IMR-90 (cell line): ENCODE measurements at regions not wholly inside any gene's neighbourhood (a gene's known extent, or its start where the extent isn't known, plus 50 kb on each side); places are given as distances from the start of the nearest gene placed in this dataset.

ENCODE experiments used
- ATAC-seq: fragments of 200-7000 bp; cut with Tn5 transposase; 2 replicates; pipeline ENCODE4 v1.9.1; 2020; ENCODE audit warnings: low read depth, mild to moderate bottlenecking, moderate library complexity
- BruUV-seq: library from RNA; stranded (reverse); fragments of 400-500 nt; replicated peaks from 2 replicates; lab custom pipeline; 2021; lab: Mats Ljungman, UMichigan
- CTCF ChIA-PET: fragments of 300-600 bp; formaldehyde crosslinking; extraction: SDS; loops from one replicate; lab custom pipeline; 2021; ENCODE audit warnings: antibody characterized with exemption; lab: Yijun Ruan, JAX
- POLR2A ChIA-PET: fragments of 300-600 bp; sonication (Branson Sonifier 250); formaldehyde crosslinking; loops from one replicate; lab custom pipeline; 2022; ENCODE audit warnings: antibody characterized with exemption; ENCODE audit not compliant: unreplicated experiment; lab: Charles Lee
- DNase-seq: peaks from one replicate; pipeline ENCODE4 v3.0.0; 2013
- H2AFZ ChIP-seq: replicated peaks from 2 replicates; pipeline ENCODE3; 2013; ENCODE audit warnings: low read length, mild to moderate bottlenecking; ENCODE audit not compliant: poor library complexity
- H2AK5ac ChIP-seq: 2 replicates; pipeline ENCODE4 v1.6.1; 2013; ENCODE audit warnings: low read depth, low read length, inconsistent platforms
- H2AK9ac ChIP-seq: replicated peaks from 2 replicates; pipeline ENCODE3; 2013; ENCODE audit warnings: mild to moderate bottlenecking, low read depth, low read length, moderate library complexity; ENCODE audit not compliant: poor library complexity
- H2BK120ac ChIP-seq: 2 replicates; pipeline ENCODE4 v1.6.1; 2013; ENCODE audit warnings: low read depth, low read length, inconsistent platforms
- H2BK15ac ChIP-seq: 3 replicates; pipeline ENCODE4 v1.6.1; 2013; ENCODE audit warnings: low read depth, low read length, inconsistent platforms
- H2BK20ac ChIP-seq: 2 replicates; pipeline ENCODE4 v1.6.1; 2013; ENCODE audit warnings: low read depth, mild to moderate bottlenecking, inconsistent platforms, low read length, moderate library complexity
- H2BK5ac ChIP-seq: 2 replicates; pipeline ENCODE4 v1.6.1; 2013; ENCODE audit warnings: mild to moderate bottlenecking, low read depth, low read length, inconsistent platforms; ENCODE audit not compliant: poor library complexity, severe bottlenecking
- H3K14ac ChIP-seq: replicated peaks from 2 replicates; pipeline ENCODE4 v1.6.1; 2013; ENCODE audit warnings: low read depth, low read length, inconsistent platforms
- H3K18ac ChIP-seq: 2 replicates; pipeline ENCODE4 v1.6.1; 2013; ENCODE audit warnings: low read depth, low read length, control low read depth
- H3K23ac ChIP-seq: 2 replicates; pipeline ENCODE4 v1.6.1; 2013; ENCODE audit warnings: low read depth, low read length, inconsistent platforms
- H3K27ac ChIP-seq: 2 replicates; pipeline ENCODE4 v1.5.1; 2013; ENCODE audit warnings: mild to moderate bottlenecking, control low read depth, low read length; ENCODE audit not compliant: insufficient read depth
- H3K27me3 ChIP-seq: 2 replicates; pipeline ENCODE4 v1.6.1; 2013; ENCODE audit warnings: low read length; ENCODE audit not compliant: control insufficient read depth, insufficient read depth
- H3K36me3 ChIP-seq: 2 replicates; pipeline ENCODE4 v1.6.1; 2013; ENCODE audit warnings: low read length, mixed read lengths; ENCODE audit not compliant: control insufficient read depth, insufficient read depth
- H3K4ac ChIP-seq: 2 replicates; pipeline ENCODE4 v1.6.1; 2013; ENCODE audit warnings: low read depth, low read length, inconsistent platforms
- H3K4me1 ChIP-seq: 2 replicates; pipeline ENCODE4 v1.6.1; 2013; ENCODE audit warnings: low read length, mixed read lengths; ENCODE audit not compliant: control insufficient read depth, insufficient read depth
- H3K4me2 ChIP-seq: 2 replicates; pipeline ENCODE4 v1.6.1; 2013; ENCODE audit warnings: low read depth, mild to moderate bottlenecking, control low read depth, low read length, moderate library complexity
- H3K4me3 ChIP-seq: 2 replicates; pipeline ENCODE4 v1.5.1; 2013; ENCODE audit warnings: low read depth, mild to moderate bottlenecking, control low read depth, low read length, moderate library complexity; ENCODE audit not compliant: insufficient read depth
- H3K56ac ChIP-seq: 2 replicates; pipeline ENCODE4 v1.6.1; 2013; ENCODE audit warnings: low read length, inconsistent platforms; ENCODE audit not compliant: insufficient read depth; ENCODE audit errors: extremely low read depth
- H3K79me1 ChIP-seq, 2 experiments: 2 replicates each; pipeline ENCODE4 v1.6.1; 2013; ENCODE audit warnings: low read length in 2 of 2, inconsistent platforms in 1 of 2, low read depth in 1 of 2
- H3K9ac ChIP-seq: 2 replicates; pipeline ENCODE4 v1.6.1; 2013; ENCODE audit warnings: low read depth, low read length, control low read depth
- H3K9me1 ChIP-seq: 2 replicates; pipeline ENCODE4 v1.6.1; 2013; ENCODE audit warnings: low read length, inconsistent platforms; ENCODE audit not compliant: insufficient read depth
- H3K9me3 ChIP-seq: 2 replicates; pipeline ENCODE4 v1.6.1; 2013; ENCODE audit warnings: low read length; ENCODE audit not compliant: control insufficient read depth, insufficient read depth
- H4K20me1 ChIP-seq: 2 replicates; pipeline ENCODE4 v1.6.1; 2013; ENCODE audit warnings: low read length, inconsistent platforms; ENCODE audit not compliant: insufficient read depth
- H4K5ac ChIP-seq: 2 replicates; pipeline ENCODE4 v1.6.1; 2013; ENCODE audit warnings: mild to moderate bottlenecking, low read depth, low read length, control low read depth
- H4K8ac ChIP-seq, 2 experiments: 2 replicates each; pipeline ENCODE4 v1.6.1; 2013; ENCODE audit warnings: low read depth in 2 of 2, low read length in 2 of 2, control low read depth in 1 of 2, inconsistent platforms in 1 of 2
- H4K91ac ChIP-seq: 2 replicates; pipeline ENCODE4 v1.6.1; 2013; ENCODE audit warnings: low read depth, low read length, inconsistent platforms; ENCODE audit not compliant: insufficient read depth
- ELK1 ChIP-seq: fragments of 150-350 bp; IDR thresholded peaks from 2 replicates; pipeline ENCODE4 v1.6.1; 2016; ENCODE audit warnings: low read depth, mild to moderate bottlenecking, low read length, moderate library complexity, borderline replicate concordance
- FOS ChIP-seq: fragments of 150-350 bp; IDR thresholded peaks from 2 replicates; pipeline ENCODE4 v1.6.1; 2016; ENCODE audit warnings: low read depth, low read length
- MAFK ChIP-seq: IDR thresholded peaks from 2 replicates; pipeline ENCODE4 v1.6.1; 2012; ENCODE audit warnings: low read depth, low read length, improper control_type of control experiment
- NFE2L2 ChIP-seq: fragments of 150-350 bp; IDR thresholded peaks from 2 replicates; pipeline ENCODE4 v1.6.1; 2016; ENCODE audit warnings: low read depth, mild to moderate bottlenecking, low read length
- RCOR1 ChIP-seq: IDR thresholded peaks from 2 replicates; pipeline ENCODE4 v1.6.1; 2012; ENCODE audit warnings: mild to moderate bottlenecking, low read length, improper control_type of control experiment; ENCODE audit not compliant: insufficient replicate concordance
- USF2 ChIP-seq: fragments of 150-350 bp; IDR thresholded peaks from 2 replicates; pipeline ENCODE4 v1.6.1; 2017; ENCODE audit warnings: mild to moderate bottlenecking, antibody characterized with exemption, low read length, low read depth
- WGBS, 2 experiments: methylation state at CpG; one replicate each; pipeline versions ENCODE4 v1.1.5 to v1.1.7; 2013; ENCODE audit warnings: missing lambda C conversion rate in 2 of 2; ENCODE audit not compliant: insufficient read length in 1 of 2; ENCODE audit errors: extremely low coverage in 2 of 2; 5-methylcytosine and 5-hydroxymethylcytosine counted together
- dilution Hi-C: fragments of 300-500 bp; cut with HindIII; formaldehyde crosslinking; loops from one replicate; pipeline ENCODE4 v1.14.3; 2018; ENCODE audit warnings: low sequenced_read_pairs; ENCODE audit not compliant: unreplicated experiment
- in situ Hi-C: fragments of 300-500 bp; cut with MboI; formaldehyde crosslinking; loops from 3 replicates; pipeline ENCODE4 v1.14.3; 2019; ENCODE audit warnings: low sequenced_read_pairs, inconsistent platforms, mixed read lengths
- intact Hi-C: fragments of 100-400 bp; cut with micrococcal nuclease; formaldehyde crosslinking; loops from 2 replicates; pipeline ENCODE4 v1.10.0; 2022

- no peaks in the 10 kb centered on the region for H4K20me1 ChIP-seq
- H3K9me3 ChIP-seq, result peaks cover 5% of the 10 kb centered on the region
- H2BK120ac ChIP-seq, result no peak overlapping the region
- H4K5ac ChIP-seq, result no peak overlapping the region
- TF ChIP-seq MAFK (no peak), ELK1 (no peak), USF2 (no peak), NFE2L2 (no peak), RCOR1 (no peak), FOS (no peak)
- no peak overlapping the region for H3K4ac ChIP-seq
- H3K4me1 ChIP-seq, result no peaks in the 10 kb centered on the region
- in situ Hi-C loops, result no loop called here
- H2BK20ac ChIP-seq, result no peak overlapping the region
- no peak overlapping the region for H4K91ac ChIP-seq
- no peak overlapping the region for H3K27ac ChIP-seq
- no TSS peak for BruUV-seq
- H2AFZ ChIP-seq, result no peak overlapping the region
- no peak for DNase-seq
- no peak overlapping the region for H2AK5ac ChIP-seq
- H3K56ac ChIP-seq, result no peak overlapping the region
- no peak overlapping the region for H3K4me3 ChIP-seq
- H3K9me1 ChIP-seq, result no peaks in the 10 kb centered on the region
- no peak for ATAC-seq
- no peak overlapping the region for H2BK5ac ChIP-seq
- CTCF ChIA-PET, result no interaction called here
- no peak overlapping the region for H3K18ac ChIP-seq
- POLR2A ChIA-PET, result no interaction called here
- no peak overlapping the region for H3K23ac ChIP-seq
- H3K4me2 ChIP-seq, result no peak overlapping the region
- dilution Hi-C loops, result no loop called here
- WGBS, 2 experiments, result 75% methylated on average over 2 of the region's 3 CpGs; no CpG with 5 or more reads in 1 of the 2 experiments
- H2BK15ac ChIP-seq, result no peak overlapping the region
- intact Hi-C loops, result no loop called here
- H4K8ac ChIP-seq, result no peak overlapping the region
- H3K79me1 ChIP-seq, result no peaks in the 10 kb centered on the region
- H3K36me3 ChIP-seq, result no peaks in the 10 kb centered on the region
- no peak overlapping the region for H3K9ac ChIP-seq
- H3K27me3 ChIP-seq, result no peaks in the 10 kb centered on the region
- H2AK9ac ChIP-seq, result no peak overlapping the region
- no peak overlapping the region for H3K14ac ChIP-seq
These were observed 606.7 kb upstream of the CHRM3 start for GRCh38 chr1:238779716-238780115.
